GM18951 (cell line): ENCODE measurements at regions not wholly inside any gene's neighbourhood (a gene's known extent, or its start where the extent isn't known, plus 50 kb on each side); places are given as distances from the start of the nearest gene placed in this dataset.

Experiments
- POLR2A ChIP-seq: IDR thresholded peaks from 4 replicates; pipeline ENCODE4 v1.6.1; 2011; ENCODE audit warnings: mild to moderate bottlenecking; ENCODE audit not compliant: insufficient read length, insufficient read depth; ENCODE audit errors: extremely low read depth
- in situ Hi-C: fragments of 300-500 bp; cut with MboI; formaldehyde crosslinking; loops from one replicate; pipeline ENCODE4 v1.12.0; 2022; ENCODE audit warnings: low sequenced_read_pairs, mixed read lengths, inconsistent platforms; ENCODE audit not compliant: unreplicated experiment

DNA sequence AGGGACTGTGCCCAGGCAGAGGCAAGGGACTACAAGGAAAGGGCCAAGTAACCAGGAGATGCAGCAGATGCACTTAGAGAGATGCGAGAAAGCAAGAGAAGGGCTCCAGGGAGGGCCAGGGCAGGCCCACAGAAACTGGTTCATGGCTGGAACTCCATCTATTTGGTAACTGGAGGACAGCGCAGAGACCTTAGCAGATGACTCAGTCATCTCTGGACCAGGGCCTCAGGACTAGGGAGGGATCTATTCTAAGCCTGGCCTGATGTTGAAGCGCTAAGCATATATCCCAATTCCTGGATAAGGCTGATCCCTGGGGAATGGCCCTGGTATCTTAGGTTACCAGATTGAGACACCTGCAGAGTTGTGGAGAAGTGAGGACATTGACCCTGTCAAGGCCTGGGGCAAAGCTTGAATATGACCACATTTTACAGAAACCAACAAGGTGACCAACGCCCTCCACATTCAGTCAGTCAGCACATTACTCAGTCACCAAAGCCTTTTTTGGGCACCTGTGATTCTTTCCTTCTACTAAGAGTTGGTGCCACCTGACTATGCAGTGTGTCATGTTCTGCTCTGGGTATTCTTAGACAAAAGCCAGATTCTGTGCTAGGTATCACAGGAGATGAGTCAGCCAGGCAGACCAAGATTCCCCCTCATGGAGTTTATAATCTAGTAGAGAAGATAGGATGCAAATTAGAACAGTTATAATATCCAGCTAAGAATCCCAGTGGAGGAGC is 68.4 kb upstream of the SLCO3A1 start:
- in situ Hi-C loops, result no loop called here
- TF ChIP-seq POLR2A, result no peak

DNA sequence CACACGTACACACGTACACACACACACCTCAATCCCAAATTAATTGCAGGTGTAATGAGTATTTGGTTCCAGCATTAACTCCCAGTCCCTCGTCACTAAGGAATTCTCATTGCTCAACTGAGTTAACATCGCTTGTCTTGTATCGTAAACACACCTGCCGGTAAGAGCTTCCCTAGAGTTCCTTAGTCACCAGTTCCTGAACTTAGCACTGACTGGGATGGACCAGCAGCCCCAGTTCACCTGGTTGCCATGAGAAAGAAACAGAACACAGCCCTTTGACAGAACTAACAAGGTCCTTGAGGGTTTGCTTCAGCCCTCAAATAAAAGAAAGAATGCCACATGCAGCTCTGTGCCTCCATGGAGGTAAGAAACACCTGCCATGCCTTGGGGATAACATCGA is 66.3 kb upstream of the SLCO3A1 start:
- in situ Hi-C loops, result no loop called here
- TF ChIP-seq POLR2A, result no peak

DNA sequence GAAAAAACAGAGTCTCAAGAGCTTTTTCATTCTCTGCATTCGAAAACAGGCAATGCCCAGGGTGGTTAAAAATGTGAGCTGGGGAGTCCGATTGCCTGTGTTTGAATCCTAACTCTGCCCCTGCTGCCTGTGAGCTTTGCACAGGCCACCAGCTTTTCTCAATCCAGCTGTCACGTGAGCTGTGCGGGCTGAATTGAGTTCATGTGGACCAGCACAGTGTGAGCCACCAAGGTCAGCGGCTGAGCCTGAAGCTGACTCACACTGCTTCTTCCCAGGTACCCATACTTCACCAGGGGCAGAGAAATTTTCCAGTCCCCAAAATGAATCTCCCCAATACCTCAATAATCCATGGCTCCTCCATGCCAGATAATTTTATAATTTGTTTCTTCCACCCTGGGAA is 64.4 kb upstream of the SLCO3A1 start:
- in situ Hi-C loops, result no loop called here
- TF ChIP-seq POLR2A, result no peak

DNA sequence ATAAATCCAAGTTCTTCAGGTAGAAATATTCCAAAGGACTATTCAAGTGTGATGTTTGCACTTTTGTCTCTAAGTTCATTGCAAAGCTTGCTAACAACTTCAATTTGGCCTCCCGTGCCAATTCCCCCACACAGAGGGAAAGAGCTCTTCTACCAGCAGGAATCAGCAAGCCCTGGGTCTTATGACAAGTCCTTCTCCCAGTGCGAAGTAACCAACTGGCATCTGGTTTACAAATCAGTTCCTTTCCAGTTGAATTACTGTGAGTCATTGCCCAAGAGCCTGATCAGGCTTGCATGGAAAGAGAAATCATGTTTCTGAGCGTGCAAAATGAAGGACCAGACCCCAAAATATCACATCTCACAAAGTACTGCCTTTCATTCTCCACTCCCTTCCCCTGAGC is 62.7 kb upstream of the SLCO3A1 start:
- no peak for TF ChIP-seq POLR2A
- in situ Hi-C loops, result no loop called here

DNA sequence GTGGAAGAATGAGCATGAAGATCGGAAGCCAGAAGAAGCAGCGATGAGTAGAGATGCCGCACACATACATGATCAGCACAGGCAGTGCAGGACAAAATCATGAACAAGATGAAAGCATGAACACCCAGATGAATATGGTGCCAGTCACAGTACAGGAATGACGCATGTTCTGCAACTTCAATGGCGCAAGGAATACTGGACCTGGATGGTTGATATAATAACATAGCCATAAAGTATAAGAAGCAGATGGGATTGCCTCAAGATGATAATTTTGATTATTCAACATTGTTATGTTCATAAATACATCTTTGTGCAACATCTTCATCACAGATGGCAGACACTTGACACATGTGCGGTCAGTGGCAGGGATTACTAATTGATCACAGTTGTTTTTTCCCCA is 59.7 kb upstream of the SLCO3A1 start:
- in situ Hi-C loops, result no loop called here
- no peak for TF ChIP-seq POLR2A

DNA sequence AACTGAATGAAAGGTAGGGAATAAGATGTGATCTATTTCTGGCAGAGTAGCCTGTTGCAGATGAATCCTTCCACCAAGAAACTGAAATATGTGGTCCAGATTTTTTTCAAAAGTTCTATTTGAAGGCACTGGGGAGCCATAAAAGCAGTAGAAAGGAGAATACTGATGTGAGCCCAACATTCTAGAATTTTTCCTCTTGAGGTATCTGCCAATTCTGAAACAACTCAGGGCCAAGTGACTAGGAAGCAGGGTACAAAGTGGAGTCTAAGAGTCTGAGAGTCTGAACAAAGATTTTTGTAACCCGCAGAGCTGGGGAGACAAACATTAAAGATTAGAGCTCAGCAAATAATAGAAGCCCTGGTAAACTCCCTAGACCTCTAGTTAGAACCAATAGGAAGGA is 58.3 kb upstream of the SLCO3A1 start:
- in situ Hi-C loops, result no loop called here
- no peak for TF ChIP-seq POLR2A

DNA sequence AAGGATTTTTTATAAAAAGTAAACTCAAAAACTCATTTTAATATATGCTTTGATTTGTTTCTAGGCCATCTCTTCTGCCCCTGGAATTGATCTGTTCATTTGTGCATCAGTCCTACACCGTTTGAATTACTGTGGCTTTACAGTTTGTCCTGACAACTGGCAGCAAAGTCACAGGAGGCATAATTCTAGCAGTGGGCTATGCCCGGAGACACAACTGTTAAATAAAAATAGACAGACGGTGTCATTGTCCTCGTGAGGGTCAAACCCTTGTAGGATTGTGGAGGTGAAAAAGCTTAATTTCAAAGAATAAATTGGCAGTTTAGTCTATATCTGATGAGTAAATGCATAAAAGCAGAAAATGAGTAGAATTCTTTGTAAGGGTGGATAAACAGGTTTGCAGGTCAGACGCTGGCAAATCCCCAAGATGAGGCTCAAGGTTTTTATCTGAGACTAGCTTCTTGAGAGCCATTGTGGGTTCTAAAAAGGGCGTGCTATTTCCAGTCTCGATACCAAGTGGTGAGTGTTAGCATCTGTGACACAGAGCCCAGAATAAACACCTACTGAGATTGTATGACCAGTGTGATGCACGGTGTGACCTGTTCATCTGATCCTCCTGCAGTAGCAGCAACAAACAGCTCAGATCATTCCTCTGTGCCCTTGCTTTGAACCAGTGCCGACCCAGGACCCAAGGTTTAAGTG is 51.5 kb upstream of the SLCO3A1 start:
- in situ Hi-C loops, result no loop called here

DNA sequence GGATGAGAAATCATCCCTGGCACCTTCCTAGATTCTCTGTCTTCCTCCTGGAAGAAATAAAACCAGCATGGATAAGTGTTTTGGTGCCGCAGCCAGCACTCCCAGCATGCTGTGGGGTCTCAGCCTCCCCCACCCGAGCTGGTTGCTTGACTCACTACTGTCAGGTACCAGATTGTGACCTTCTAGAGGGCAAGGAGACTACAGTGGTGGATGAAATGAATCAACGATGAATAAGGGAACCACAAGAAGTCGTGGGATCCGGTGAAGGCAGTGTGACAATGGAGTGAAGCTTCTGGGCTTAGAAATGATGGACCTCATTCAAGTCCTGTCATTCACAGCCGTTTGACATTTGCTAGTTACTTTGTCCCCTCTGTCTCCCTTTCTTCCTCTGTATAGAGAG is 50.2 kb upstream of the SLCO3A1 start:
- TF ChIP-seq POLR2A, result no peak
- in situ Hi-C loops, result no loop called here

More for the DNA sequence above, 51.5 kb upstream of the SLCO3A1 start:
- no peak for TF ChIP-seq POLR2A
